Esophagus (tissue), 2 donors: ENCODE measurements at regions not wholly inside any gene's neighbourhood (a gene's known extent, or its start where the extent isn't known, plus 50 kb on each side); places are given as distances from the start of the nearest gene placed in this dataset.

ENCODE experiments used
- H3K27ac ChIP-seq, 2 donors: one replicate each; pipeline ENCODE4 v1.5.1; 2013; ENCODE audit warnings: low read depth in 2 of 2, mild to moderate bottlenecking in 2 of 2, inconsistent platforms in 1 of 2, low read length in 1 of 2, moderate library complexity in 1 of 2
- H3K27me3 ChIP-seq, 2 donors: one replicate each; pipeline ENCODE4 v1.6.1; 2013; ENCODE audit warnings: low read length in 2 of 2, control low read depth in 1 of 2, mild to moderate bottlenecking in 1 of 2; ENCODE audit not compliant: insufficient read depth in 2 of 2, control insufficient read depth in 1 of 2
- H3K36me3 ChIP-seq, 2 donors: one replicate each; pipeline ENCODE4 v1.6.1; 2013; ENCODE audit warnings: low read length in 1 of 2; ENCODE audit not compliant: control insufficient read depth in 2 of 2, insufficient read depth in 2 of 2
- H3K4me1 ChIP-seq, 2 donors: one replicate each; pipeline ENCODE4 v1.6.1; 2013; ENCODE audit warnings: low read length in 1 of 2; ENCODE audit not compliant: control insufficient read depth in 2 of 2, insufficient read depth in 2 of 2
- H3K4me3 ChIP-seq, 2 donors: one replicate each; pipeline ENCODE4 v1.5.1; 2013; ENCODE audit warnings: low read length in 2 of 2, mild to moderate bottlenecking in 2 of 2, low read depth in 1 of 2, moderate library complexity in 1 of 2
- H3K9me3 ChIP-seq, 2 donors: one replicate each; pipeline ENCODE4 v1.6.1; 2013; ENCODE audit warnings: mild to moderate bottlenecking in 2 of 2, low read depth in 1 of 2, low read length in 1 of 2, moderate library complexity in 1 of 2; ENCODE audit not compliant: control insufficient read depth in 2 of 2, insufficient read depth in 1 of 2
- WGBS, 2 donors: extraction: QIAGEN DNeasy Blood & Tissue Kit; methylation state at CpG; one replicate each; pipeline ENCODE4 v1.1.7; 2013; 5-methylcytosine and 5-hydroxymethylcytosine counted together
- donor health status: healthy with polysubstance abuse.
- donor health status: Bipolar disorder and iron deficiency.

DNA sequence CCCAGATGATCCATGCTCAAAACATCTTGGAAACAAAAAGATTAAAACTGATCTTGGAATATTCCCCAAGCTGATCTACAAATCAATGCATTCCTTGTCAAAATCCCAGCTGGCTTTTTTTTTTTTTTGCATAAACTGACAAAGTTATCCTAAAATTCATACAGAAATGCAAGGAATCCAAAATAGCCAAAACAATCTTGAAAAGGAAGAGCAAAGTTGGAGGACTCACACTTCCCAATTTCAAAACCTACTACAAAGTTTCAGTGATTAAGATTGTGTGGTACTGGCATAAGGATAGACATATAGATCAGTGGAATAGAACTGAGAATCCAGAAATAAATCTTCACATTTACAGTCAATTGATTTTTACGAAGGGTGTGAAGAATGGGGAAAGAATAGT is 306.8 kb upstream of the MGAT5 start:
- Histone ChIP-seq H3K4me3 (no peak overlapping the region), H3K9me3 (no peaks in the 10 kb centered on the region)
- WGBS, 2 donors, result 92 to 95% methylated on average over 1 of the region's 1 CpG

DNA sequence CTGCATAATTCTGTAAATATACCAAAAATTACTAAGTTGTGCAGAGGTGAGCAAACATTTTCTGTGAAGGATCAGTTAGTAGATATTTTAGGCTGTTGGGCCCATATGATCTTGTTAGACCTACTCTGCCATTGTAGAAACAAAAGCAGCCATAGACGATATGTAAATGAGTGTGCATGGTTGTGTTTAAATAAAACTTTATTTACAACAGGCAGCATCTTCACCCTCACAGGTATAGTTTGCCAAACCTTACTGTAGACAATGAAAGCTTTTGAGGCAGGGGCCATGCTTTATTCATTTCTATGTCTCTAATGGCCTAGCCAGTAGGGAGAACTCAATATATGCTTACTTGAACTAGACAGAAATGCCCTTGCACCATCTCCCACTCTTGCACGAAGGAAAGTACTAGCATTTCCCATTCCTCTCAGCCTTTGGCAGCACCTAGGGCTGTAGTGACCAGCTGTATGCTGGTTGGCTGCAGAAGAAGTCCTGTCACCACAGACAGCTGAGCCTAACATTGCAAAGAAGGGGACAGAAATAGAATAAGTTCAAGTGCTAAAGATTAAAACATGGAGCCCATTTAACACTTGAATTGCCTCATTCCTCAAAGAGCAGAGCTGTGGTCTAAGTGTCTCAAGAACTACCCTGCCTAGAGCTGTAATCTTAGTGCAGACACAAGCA is 305.1 kb upstream of the MGAT5 start:
- H3K4me1 ChIP-seq, result no peaks in the 10 kb centered on the region
- H3K9me3 ChIP-seq, result no peaks in the 10 kb centered on the region
- H3K36me3 ChIP-seq, result no peaks in the 10 kb centered on the region
- H3K27ac ChIP-seq, result no peak overlapping the region
- H3K4me3 ChIP-seq, result no peak overlapping the region
- H3K27me3 ChIP-seq, result no peaks in the 10 kb centered on the region
- WGBS, 2 donors, result 26 to 45% methylated on average over 2 of the region's 2 CpGs

More for the DNA sequence above, 306.8 kb upstream of the MGAT5 start:
- Histone ChIP-seq H3K27me3 (no peaks in the 10 kb centered on the region), H3K36me3 (no peaks in the 10 kb centered on the region), H3K4me1 (no peaks in the 10 kb centered on the region), H3K27ac (no peak overlapping the region)

DNA sequence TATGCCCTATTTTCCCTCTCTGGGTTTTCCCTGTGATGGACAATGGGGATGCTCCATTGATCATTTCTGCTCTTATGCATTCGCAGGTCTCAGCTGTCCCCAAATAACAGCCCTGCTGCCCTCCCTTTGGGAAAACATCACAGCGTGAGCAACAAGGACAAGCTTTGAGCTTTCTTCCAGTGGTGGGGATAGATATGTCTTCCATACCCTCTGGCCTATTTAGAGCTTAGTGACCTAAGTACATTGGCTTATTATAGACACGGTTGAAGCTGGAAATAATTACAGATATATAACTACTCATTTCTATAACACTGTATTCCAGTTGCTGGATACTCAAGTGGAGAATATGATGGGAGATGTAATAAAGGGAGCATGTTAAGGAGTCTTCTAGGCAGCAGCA is 304.3 kb upstream of the MGAT5 start:
- no peak overlapping the region for H3K27ac ChIP-seq
- no peaks in the 10 kb centered on the region for H3K4me1 ChIP-seq
- H3K4me3 ChIP-seq, result no peak overlapping the region
- H3K27me3 ChIP-seq, result no peaks in the 10 kb centered on the region
- 83 to 87% methylated on average over 3 of the region's 3 CpGs for WGBS, 2 donors
- no peaks in the 10 kb centered on the region for H3K9me3 ChIP-seq
- H3K36me3 ChIP-seq, result no peaks in the 10 kb centered on the region

DNA sequence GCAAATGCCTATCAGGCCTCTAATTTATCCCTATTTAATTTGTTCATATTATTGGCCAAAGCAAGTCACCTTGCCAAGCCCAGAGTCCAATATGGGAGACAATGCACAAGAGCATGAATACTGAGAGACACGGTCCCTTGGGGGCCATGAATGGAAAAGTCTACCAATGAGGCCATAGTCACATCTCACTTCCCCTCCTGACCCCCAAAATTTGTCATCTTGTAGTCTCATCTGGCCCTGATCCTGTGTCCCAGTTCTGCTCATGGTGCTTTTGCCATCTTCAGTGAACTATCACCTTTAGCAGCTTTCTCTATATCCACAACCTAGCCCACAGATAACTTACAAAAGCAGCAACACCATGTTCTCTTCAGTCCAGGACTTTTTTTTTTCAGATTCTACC is 302.7 kb upstream of the MGAT5 start:
- no peaks in the 10 kb centered on the region for H3K27me3 ChIP-seq
- H3K9me3 ChIP-seq, result no peaks in the 10 kb centered on the region
- H3K4me3 ChIP-seq, result no peak overlapping the region
- H3K27ac ChIP-seq, result no peak overlapping the region
- no peaks in the 10 kb centered on the region for H3K4me1 ChIP-seq
- WGBS, 2 donors, result 75 to 88% methylated on average over 1 of the region's 1 CpG
- H3K36me3 ChIP-seq, result no peaks in the 10 kb centered on the region

DNA sequence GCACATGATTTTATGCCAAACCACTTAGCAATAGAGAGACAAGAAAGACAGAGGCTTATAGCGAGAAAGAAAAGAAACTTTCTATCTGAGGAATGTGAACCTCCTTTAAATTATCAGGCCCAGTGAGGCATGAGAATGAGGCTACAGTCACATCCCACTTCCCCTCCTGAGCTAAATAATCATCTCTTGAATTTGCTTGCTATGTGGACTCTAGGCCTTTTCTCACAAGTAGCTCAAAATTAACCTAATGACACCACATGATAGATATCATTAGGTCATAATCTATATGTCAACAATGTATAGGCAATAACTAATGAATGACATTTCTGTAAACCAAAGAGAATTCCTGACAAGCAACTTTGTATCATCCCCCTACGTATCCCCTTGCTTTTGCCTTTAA is 301.5 kb upstream of the MGAT5 start:
- WGBS, 2 donors, result 58 to 79% methylated on average over 2 of the region's 2 CpGs
- H3K4me1 ChIP-seq, result no peaks in the 10 kb centered on the region

DNA sequence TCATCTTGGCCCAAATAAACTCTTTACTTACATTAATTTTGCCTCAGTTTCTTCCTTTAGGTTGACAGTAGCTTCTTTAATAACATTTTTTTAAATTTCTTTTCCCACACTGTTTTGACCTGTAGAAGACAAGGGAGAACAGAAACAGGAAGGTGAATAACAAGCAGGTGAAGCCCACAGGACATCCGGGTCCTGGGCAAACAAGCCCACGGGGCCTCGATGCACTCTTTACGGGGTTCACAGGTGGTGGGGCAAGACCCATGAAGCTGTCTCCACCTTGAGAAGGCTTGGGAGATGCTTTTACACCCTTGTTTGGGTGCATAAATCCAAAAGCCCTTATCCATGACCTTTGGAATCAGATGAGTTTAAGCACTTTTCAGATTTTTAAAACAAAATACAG is 301.0 kb upstream of the MGAT5 start:
- Histone ChIP-seq H3K27ac (no peak overlapping the region), H3K36me3 (no peaks in the 10 kb centered on the region), H3K9me3 (no peaks in the 10 kb centered on the region), H3K4me3 (no peak overlapping the region), H3K27me3 (no peaks in the 10 kb centered on the region), H3K4me1 (no peaks in the 10 kb centered on the region)
- WGBS, 2 donors, result 78 to 89% methylated on average over 4 of the region's 4 CpGs

More for the DNA sequence above, 301.5 kb upstream of the MGAT5 start:
- no peaks in the 10 kb centered on the region for H3K27me3 ChIP-seq
- no peaks in the 10 kb centered on the region for H3K36me3 ChIP-seq
- no peak overlapping the region for H3K4me3 ChIP-seq
- H3K9me3 ChIP-seq, result no peaks in the 10 kb centered on the region
- H3K27ac ChIP-seq, result no peak overlapping the region

DNA sequence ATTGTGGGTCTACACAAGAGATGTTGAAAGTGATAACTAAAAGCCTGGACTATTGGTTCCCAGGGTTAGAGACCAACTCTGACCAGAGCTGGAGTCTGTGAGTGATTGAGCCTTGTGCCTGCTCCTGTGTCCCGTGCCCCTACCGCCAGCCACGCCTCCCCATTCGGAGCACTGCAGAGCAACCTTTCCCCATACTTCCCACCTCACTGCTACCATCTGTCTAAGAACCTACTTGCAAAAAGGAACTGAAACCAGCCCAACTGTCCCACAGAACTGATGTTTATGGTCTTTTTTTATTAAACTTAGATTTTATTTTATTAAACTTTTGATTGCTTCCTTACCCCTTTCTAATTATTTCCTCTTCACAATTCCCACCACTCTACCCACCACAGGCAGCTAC is 300.3 kb upstream of the MGAT5 start:
- no peaks in the 10 kb centered on the region for H3K36me3 ChIP-seq
- H3K9me3 ChIP-seq, result no peaks in the 10 kb centered on the region
- no peak overlapping the region for H3K4me3 ChIP-seq
- H3K27ac ChIP-seq, result no peak overlapping the region
- WGBS, 2 donors, result 78 to 88% methylated on average over 4 of the region's 4 CpGs
- H3K27me3 ChIP-seq, result no peaks in the 10 kb centered on the region
- no peaks in the 10 kb centered on the region for H3K4me1 ChIP-seq

DNA sequence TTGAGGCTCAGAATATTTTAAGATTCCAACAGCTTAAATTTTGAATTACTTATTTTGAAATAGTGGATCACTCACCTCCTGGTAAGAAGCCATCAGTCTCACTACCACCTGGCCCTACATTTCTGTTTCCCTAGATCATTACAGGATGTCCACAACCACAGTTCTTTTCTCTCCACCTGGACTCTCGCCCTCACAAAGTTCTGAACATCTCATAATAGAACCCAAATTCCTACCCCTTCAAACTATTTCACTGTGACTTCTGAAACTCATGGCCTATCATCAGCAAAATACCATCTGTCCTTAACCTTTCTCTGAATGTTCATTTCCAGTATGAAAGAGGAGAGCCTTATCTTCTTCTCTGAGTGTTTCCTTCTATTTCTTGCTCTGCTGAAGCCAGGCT is 299.2 kb upstream of the MGAT5 start:
- Histone ChIP-seq H3K4me3 (no peak overlapping the region), H3K36me3 (no peaks in the 10 kb centered on the region), H3K9me3 (no peaks in the 10 kb centered on the region), H3K27ac (no peak overlapping the region), H3K4me1 (no peaks in the 10 kb centered on the region), H3K27me3 (no peaks in the 10 kb centered on the region)
- WGBS, 2 donors, result 79 to 89% methylated on average over 1 of the region's 1 CpG

DNA sequence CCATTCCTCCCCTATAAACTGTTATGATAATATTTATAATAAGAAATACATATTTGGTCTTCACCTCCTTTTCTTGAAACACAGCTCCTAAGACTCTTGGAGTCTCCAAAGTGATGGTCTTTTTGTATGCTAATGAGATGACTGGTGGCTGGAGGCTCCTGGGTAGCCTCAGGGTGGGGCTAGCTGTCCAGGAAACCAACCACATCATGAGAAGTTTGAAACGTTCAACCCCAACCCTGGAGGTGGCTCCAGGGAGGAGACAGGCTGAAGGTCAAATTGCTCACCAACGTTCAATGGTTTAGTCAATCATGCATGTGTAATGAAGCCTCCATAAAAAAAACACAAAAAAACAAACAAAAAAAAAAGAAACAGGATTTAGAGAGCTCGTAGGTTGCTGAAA is 298.7 kb upstream of the MGAT5 start:
- Histone ChIP-seq H3K27me3 (no peaks in the 10 kb centered on the region), H3K4me1 (no peaks in the 10 kb centered on the region), H3K4me3 (no peak overlapping the region), H3K36me3 (no peaks in the 10 kb centered on the region), H3K9me3 (no peaks in the 10 kb centered on the region), H3K27ac (no peak overlapping the region)
- WGBS, 2 donors, result 48 to 55% methylated on average over 3 of the region's 3 CpGs

DNA sequence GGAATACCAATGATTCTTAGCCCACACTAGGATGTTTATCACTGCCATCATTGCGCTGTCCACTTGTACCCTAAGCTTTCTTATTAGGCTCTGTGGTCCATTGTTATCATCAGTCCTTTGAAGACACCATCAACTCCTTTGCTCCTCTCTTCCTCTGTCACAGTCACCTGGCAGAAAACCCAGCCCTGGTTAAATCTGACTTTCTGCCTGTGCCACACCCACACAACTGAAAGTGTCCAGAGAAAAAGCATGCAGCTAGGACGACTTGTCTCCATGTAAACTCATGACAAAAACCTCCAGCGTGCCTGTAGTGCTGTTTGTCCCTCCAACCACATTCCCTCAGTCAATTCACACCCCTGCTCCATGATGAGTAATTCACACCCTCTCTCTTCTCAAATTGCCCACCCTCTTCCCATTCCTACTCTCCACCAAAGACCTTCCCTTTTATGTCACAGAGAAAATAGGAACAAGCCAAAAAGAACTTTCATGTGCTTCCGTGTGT is 297.4 kb upstream of the MGAT5 start:
- 48 to 60% methylated on average over 4 of the region's 4 CpGs for WGBS, 2 donors
- H3K4me1 ChIP-seq, result no peaks in the 10 kb centered on the region
- H3K9me3 ChIP-seq, result no peaks in the 10 kb centered on the region
- no peaks in the 10 kb centered on the region for H3K27me3 ChIP-seq
- H3K36me3 ChIP-seq, result no peaks in the 10 kb centered on the region
- H3K27ac ChIP-seq, result no peak overlapping the region
- H3K4me3 ChIP-seq, result no peak overlapping the region
